Left kidney (tissue), 1 donor: ENCODE measurements at regions not wholly inside any gene's neighbourhood (a gene's known extent, or its start where the extent isn't known, plus 50 kb on each side); places are given as distances from the start of the nearest gene placed in this dataset.
"Not testable (repeated sequence)": the region's sequence is repeated elsewhere in the genome, so short reads cannot be mapped to it uniquely, and the experiment has no call there.

Experiments used
- DNase-seq: peaks from one replicate; pipeline ENCODE4 v3.0.0-alpha.2; 2013

GRCh38 chr3:72080800-72081199 is 295.9 kb upstream of the PROK2 start:
- DNase-seq, result no peak

- DNase-seq, result no peak
Observed at GRCh38 chr3:72080095-72080494, 295.1 kb upstream of the PROK2 start.

GRCh38 chr3:72079369-72079872 is 294.5 kb upstream of the PROK2 start:
- no peak for DNase-seq

GRCh38 chr3:72078676-72079368 is 293.9 kb upstream of the PROK2 start:
- DNase-seq, result no peak

GRCh38 chr3:72077473-72078259 is 292.7 kb upstream of the PROK2 start:
- no peak for DNase-seq

GRCh38 chr3:72075848-72076247 is 290.9 kb upstream of the PROK2 start:
- not testable (repeated sequence) for DNase-seq

- DNase-seq, result no peak
Observed at GRCh38 chr3:72071624-72072023, 286.7 kb upstream of the PROK2 start.

- DNase-seq, result no peak
Observed at GRCh38 chr3:72070005-72070404, 285.1 kb upstream of the PROK2 start.

GRCh38 chr3:72069543-72069942 is 284.6 kb upstream of the PROK2 start:
- no peak for DNase-seq

- no peak for DNase-seq
Observed at GRCh38 chr3:72068621-72069020, 283.7 kb upstream of the PROK2 start.

- DNase-seq, result no peak
Observed at GRCh38 chr3:72067721-72068120, 282.8 kb upstream of the PROK2 start.

- no peak for DNase-seq
Observed at GRCh38 chr3:72065872-72066641, 281.1 kb upstream of the PROK2 start.

- DNase-seq, result no peak
Observed at GRCh38 chr3:72065236-72065635, 280.3 kb upstream of the PROK2 start.

- not testable (repeated sequence) for DNase-seq
Observed at GRCh38 chr3:72064727-72065126, 279.8 kb upstream of the PROK2 start.

GRCh38 chr3:72062017-72062416 is 277.1 kb upstream of the PROK2 start:
- DNase-seq, result no peak

- DNase-seq, result no peak
Observed at GRCh38 chr3:72060447-72061034, 275.6 kb upstream of the PROK2 start.

GRCh38 chr3:72058493-72059081 is 273.6 kb upstream of the PROK2 start:
- no peak for DNase-seq

- no peak for DNase-seq
Observed at GRCh38 chr3:72055436-72055835, 270.5 kb upstream of the PROK2 start.

- DNase-seq, result no peak
Observed at GRCh38 chr3:72054976-72055375, 270.0 kb upstream of the PROK2 start.

- DNase-seq, result no peak
Observed at GRCh38 chr3:72052841-72053409, 268.0 kb upstream of the PROK2 start.

GRCh38 chr3:72050771-72051170 is 265.8 kb upstream of the PROK2 start:
- DNase-seq, result no peak
